ENCODE measurements at regions not wholly inside any gene's neighbourhood (a gene's known extent, or its start where the extent isn't known, plus 50 kb on each side); places are given as distances from the start of the nearest gene placed in this dataset.

DNA sequence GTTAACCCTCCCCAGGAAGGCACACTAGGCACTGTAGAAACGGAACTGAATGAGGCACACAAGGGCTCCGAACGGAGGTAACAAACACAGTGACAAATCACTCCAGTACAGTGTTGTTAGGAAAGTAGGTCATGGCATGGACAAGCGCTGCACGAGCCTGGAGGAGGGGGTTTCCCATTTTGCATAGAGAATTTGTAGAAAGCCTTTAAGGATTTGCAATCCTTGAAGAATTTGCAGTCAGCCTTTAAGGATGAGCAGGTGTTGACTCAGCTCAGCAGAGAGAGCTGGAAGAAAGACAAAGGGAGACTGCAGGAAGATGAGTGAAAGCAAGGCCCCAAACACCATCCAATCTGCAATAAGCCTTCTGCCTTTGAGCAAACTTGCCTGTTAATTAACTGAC, 51.1 kb upstream of the PPP1R3C start:
- Histone ChIP-seq H3K9me1 (ENCODE audit: control insufficient read depth, insufficient read depth, low read length) (no peaks in the 10 kb centered on the region), H3K79me2 (ENCODE audit: control insufficient read depth, insufficient read depth, low read length) (no peaks in the 10 kb centered on the region), H3K27ac (ENCODE audit: extremely low read depth, low read depth, low read length) (no peak overlapping the region), H2AFZ (ENCODE audit: low read depth, low read length) (no peak overlapping the region), H3K36me3 (ENCODE audit: control insufficient read depth, insufficient read depth, low read length) (no peaks in the 10 kb centered on the region), H4K20me1 (replicated peaks; ENCODE audit: control insufficient read depth, insufficient read depth, low read length) (no peaks in the 10 kb centered on the region), H3K4me3 (no peak overlapping the region), H3K4me2 (ENCODE audit: insufficient read depth, low read length) (no peak overlapping the region), H3K9me3 (replicated peaks; ENCODE audit: control insufficient read depth, insufficient read depth, low read depth, low read length) (no peaks in the 10 kb centered on the region), H3K27me3 (ENCODE audit: control insufficient read depth in 2 of 2, insufficient read depth in 2 of 2, low read length in 2 of 2) (no peaks in the 10 kb centered on the region), H3K9ac (ENCODE audit: insufficient read depth in 1 of 2, low read depth in 2 of 2, low read length in 2 of 2) (no peak overlapping the region), H3K4me1 (replicated peaks in 1 of 2; ENCODE audit: control insufficient read depth in 2 of 2, insufficient read depth in 2 of 2, low read length in 2 of 2) (no peaks in the 10 kb centered on the region; a peak in 1 of 5 replicates)
- DNase-seq (ENCODE audit: extremely low read depth in 1 of 4, low spot score in 3 of 4) (no peak), ATAC-seq (no peak), FAIRE-seq (no peak)
- no peak for TF ChIP-seq CREB1 (IDR thresholded peaks at IDR 0.05)
- TF ChIP-seq CREB1 (CRISPR knock-in tag; IDR thresholded peaks at IDR 0.05): no peak
- TF ChIP-seq, protein P1, sequence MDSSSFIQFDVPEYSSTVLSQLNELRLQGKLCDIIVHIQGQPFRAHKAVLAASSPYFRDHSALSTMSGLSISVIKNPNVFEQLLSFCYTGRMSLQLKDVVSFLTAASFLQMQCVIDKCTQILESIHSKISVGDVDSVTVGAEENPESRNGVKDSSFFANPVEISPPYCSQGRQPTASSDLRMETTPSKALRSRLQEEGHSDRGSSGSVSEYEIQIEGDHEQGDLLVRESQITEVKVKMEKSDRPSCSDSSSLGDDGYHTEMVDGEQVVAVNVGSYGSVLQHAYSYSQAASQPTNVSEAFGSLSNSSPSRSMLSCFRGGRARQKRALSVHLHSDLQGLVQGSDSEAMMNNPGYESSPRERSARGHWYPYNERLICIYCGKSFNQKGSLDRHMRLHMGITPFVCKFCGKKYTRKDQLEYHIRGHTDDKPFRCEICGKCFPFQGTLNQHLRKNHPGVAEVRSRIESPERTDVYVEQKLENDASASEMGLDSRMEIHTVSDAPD (CRISPR knock-in tag; IDR thresholded peaks at IDR 0.05): no peak
- ChIA-PET POLR2A (no interaction called here), CTCF (ENCODE audit: low intra/inter-chr PET ratio) (no interaction called here)
- intact Hi-C loops (cut with micrococcal nuclease) (no loop called here), in situ Hi-C loops (cut with MboI) (no loop called here)
- no TSS peak for BruUV-seq (replicated peaks)
- 40% methylated on average over 4 of the region's 5 CpGs for WGBS (ENCODE audit: insufficient coverage, low coverage, missing lambda C conversion rate)

DNA sequence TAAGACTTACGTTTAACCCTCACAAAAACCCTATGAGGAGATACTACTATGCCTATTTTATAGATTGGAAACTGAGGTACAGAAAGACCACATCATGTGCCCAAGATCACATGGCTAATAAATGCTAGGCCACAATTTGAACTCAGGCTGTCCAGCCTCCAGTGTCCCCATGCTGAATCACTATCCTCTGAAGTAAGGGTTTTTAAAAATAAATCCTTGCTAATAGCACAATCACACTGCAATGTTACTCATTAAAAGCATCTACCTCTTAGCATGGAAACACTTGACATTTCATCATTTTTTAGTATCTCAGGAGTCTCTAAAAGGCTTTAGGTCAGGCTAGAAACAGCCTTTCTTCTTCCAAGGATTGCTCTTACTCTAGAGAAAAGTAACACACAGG, 50.0 kb upstream of the PPP1R3C start:
- in situ Hi-C loops (cut with MboI): no loop called here
- H3K27me3 ChIP-seq (ENCODE audit: control insufficient read depth in 2 of 2, insufficient read depth in 2 of 2, low read length in 2 of 2): no peaks in the 10 kb centered on the region
- ATAC-seq (no peak), FAIRE-seq (no peak), DNase-seq (ENCODE audit: extremely low read depth in 1 of 4, low spot score in 3 of 4) (no peak)
- ChIA-PET CTCF (ENCODE audit: low intra/inter-chr PET ratio) (no interaction called here), POLR2A (interaction anchor here (0.8 kb wide), 1 partner anchor 10 kb away, joined by 3 read pairs; no protein-coding TSS in a partner anchor)
- H3K4me2 ChIP-seq (ENCODE audit: insufficient read depth, low read length): no peak overlapping the region
- no peaks in the 10 kb centered on the region; a peak in 1 of 5 replicates for H3K4me1 ChIP-seq (replicated peaks in 1 of 2; ENCODE audit: control insufficient read depth in 2 of 2, insufficient read depth in 2 of 2, low read length in 2 of 2)
- intact Hi-C loops (cut with micrococcal nuclease): no loop called here
- H4K20me1 ChIP-seq (replicated peaks; ENCODE audit: control insufficient read depth, insufficient read depth, low read length): no peaks in the 10 kb centered on the region
- H3K36me3 ChIP-seq (ENCODE audit: control insufficient read depth, insufficient read depth, low read length): no peaks in the 10 kb centered on the region
- WGBS (ENCODE audit: insufficient coverage, low coverage, missing lambda C conversion rate): 38% methylated on average over 1 of the region's 1 CpG
- no peaks in the 10 kb centered on the region for H3K9me3 ChIP-seq (replicated peaks; ENCODE audit: control insufficient read depth, insufficient read depth, low read depth, low read length)
- BruUV-seq (replicated peaks): no TSS peak
- no peaks in the 10 kb centered on the region for H3K9me1 ChIP-seq (ENCODE audit: control insufficient read depth, insufficient read depth, low read length)
- no peak overlapping the region for H2AFZ ChIP-seq (ENCODE audit: low read depth, low read length)
- H3K9ac ChIP-seq (ENCODE audit: insufficient read depth in 1 of 2, low read depth in 2 of 2, low read length in 2 of 2): no peak overlapping the region
- H3K4me3 ChIP-seq: no peak overlapping the region
- no peak overlapping the region for H3K27ac ChIP-seq (ENCODE audit: extremely low read depth, low read depth, low read length)
- H3K79me2 ChIP-seq (ENCODE audit: control insufficient read depth, insufficient read depth, low read length): no peaks in the 10 kb centered on the region
- TF ChIP-seq, protein P2, sequence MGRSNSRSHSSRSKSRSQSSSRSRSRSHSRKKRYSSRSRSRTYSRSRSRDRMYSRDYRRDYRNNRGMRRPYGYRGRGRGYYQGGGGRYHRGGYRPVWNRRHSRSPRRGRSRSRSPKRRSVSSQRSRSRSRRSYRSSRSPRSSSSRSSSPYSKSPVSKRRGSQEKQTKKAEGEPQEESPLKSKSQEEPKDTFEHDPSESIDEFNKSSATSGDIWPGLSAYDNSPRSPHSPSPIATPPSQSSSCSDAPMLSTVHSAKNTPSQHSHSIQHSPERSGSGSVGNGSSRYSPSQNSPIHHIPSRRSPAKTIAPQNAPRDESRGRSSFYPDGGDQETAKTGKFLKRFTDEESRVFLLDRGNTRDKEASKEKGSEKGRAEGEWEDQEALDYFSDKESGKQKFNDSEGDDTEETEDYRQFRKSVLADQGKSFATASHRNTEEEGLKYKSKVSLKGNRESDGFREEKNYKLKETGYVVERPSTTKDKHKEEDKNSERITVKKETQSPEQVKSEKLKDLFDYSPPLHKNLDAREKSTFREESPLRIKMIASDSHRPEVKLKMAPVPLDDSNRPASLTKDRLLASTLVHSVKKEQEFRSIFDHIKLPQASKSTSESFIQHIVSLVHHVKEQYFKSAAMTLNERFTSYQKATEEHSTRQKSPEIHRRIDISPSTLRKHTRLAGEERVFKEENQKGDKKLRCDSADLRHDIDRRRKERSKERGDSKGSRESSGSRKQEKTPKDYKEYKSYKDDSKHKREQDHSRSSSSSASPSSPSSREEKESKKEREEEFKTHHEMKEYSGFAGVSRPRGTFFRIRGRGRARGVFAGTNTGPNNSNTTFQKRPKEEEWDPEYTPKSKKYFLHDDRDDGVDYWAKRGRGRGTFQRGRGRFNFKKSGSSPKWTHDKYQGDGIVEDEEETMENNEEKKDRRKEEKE (IDR thresholded peaks at IDR 0.05; ENCODE audit: borderline replicate concordance in 1 of 2, control insufficient read depth in 1 of 2, low read depth in 2 of 2, low read length in 1 of 2): no peak
- TF ChIP-seq CBX5 (IDR thresholded peaks at IDR 0.05; ENCODE audit: borderline replicate concordance, low read depth) (no peak), DNMT1 (IDR thresholded peaks at IDR 0.05) (no peak), L3MBTL2 (IDR thresholded peaks at IDR 0.05) (no peak), ZSCAN29 (IDR thresholded peaks at IDR 0.05) (no peak)
